ENCODE measurements at regions not wholly inside any gene's neighbourhood (a gene's known extent, or its start where the extent isn't known, plus 50 kb on each side); places are given as distances from the start of the nearest gene placed in this dataset.

DNA sequence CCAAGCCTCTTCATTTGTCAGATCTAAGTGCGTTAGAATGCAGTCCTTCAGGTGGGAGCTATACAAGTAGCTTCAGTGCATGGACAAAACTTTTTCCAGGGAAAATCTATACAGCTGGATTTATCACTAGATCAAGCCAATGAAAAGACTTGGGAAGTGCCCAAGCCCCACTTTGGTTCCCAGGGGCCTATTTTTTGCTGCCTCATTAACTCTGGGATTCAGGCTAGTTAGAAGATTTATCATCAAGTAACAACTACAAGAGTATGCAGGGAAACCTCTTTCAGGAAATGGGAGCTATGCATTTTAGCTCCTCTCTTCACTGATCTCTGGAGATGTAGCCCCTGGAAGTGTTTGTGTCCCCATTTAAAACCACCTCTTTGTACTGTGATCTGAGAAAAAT, 908.8 kb downstream of the SQOR start:
- H3K27ac ChIP-seq (ENCODE audit: low read depth in 1 of 2, low read length in 2 of 2): no peak overlapping the region
- H3K27me3 ChIP-seq (ENCODE audit: control insufficient read depth in 4 of 4, insufficient read depth in 4 of 4, low read length in 3 of 4): no peaks in the 10 kb centered on the region
- H3K4me1 ChIP-seq (ENCODE audit: control insufficient read depth in 4 of 4, insufficient read depth in 4 of 4, low read length in 3 of 4): no peaks in the 10 kb centered on the region
- WGBS: 92% methylated on average over 1 of the region's 1 CpG
- H3K4me3 ChIP-seq (ENCODE audit: low read depth in 1 of 3, low read length in 3 of 3): no peak overlapping the region
- H3K9ac ChIP-seq (ENCODE audit: low read depth in 1 of 2, low read length in 2 of 2): no peak overlapping the region
- H3K36me3 ChIP-seq (ENCODE audit: control insufficient read depth in 4 of 4, insufficient read depth in 3 of 4, low read depth in 1 of 4, low read length in 3 of 4): no peaks in the 10 kb centered on the region
- DNase-seq (ENCODE audit: low spot score): no peak
- peaks cover 0 to under 1% (median 0%) of the 10 kb centered on the region in 4 donors for H3K9me3 ChIP-seq (ENCODE audit: control insufficient read depth in 4 of 4, low read length in 3 of 4)
- TF ChIP-seq SP1 (IDR thresholded peaks at IDR 0.05) (no peak), RXRA (IDR thresholded peaks at IDR 0.05) (no peak), GABPA (IDR thresholded peaks at IDR 0.05 in 1 of 2, conservative IDR thresholded peaks at IDR 0.05 in 1 of 2) (no peak), HNF4A (conservative IDR thresholded peaks at IDR 0.05) (no peak), YY1 (IDR thresholded peaks at IDR 0.05) (no peak), FOXA2 (IDR thresholded peaks at IDR 0.05) (no peak), HNF4G (IDR thresholded peaks at IDR 0.05) (no peak), TAF1 (conservative IDR thresholded peaks at IDR 0.05) (no peak), RAD21 (IDR thresholded peaks at IDR 0.05) (no peak), EGR1 (IDR thresholded peaks at IDR 0.05; ENCODE audit: low read depth in 2 of 2) (no peak), FOXA1 (IDR thresholded peaks at IDR 0.05) (no peak), NR2F2 (IDR thresholded peaks at IDR 0.05) (no peak), JUND (IDR thresholded peaks at IDR 0.05) (no peak)
- TF ChIP-seq, protein P1, sequence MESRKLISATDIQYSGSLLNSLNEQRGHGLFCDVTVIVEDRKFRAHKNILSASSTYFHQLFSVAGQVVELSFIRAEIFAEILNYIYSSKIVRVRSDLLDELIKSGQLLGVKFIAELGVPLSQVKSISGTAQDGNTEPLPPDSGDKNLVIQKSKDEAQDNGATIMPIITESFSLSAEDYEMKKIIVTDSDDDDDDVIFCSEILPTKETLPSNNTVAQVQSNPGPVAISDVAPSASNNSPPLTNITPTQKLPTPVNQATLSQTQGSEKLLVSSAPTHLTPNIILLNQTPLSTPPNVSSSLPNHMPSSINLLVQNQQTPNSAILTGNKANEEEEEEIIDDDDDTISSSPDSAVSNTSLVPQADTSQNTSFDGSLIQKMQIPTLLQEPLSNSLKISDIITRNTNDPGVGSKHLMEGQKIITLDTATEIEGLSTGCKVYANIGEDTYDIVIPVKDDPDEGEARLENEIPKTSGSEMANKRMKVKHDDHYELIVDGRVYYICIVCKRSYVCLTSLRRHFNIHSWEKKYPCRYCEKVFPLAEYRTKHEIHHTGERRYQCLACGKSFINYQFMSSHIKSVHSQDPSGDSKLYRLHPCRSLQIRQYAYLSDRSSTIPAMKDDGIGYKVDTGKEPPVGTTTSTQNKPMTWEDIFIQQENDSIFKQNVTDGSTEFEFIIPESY (IDR thresholded peaks at IDR 0.05): no peak
- TF ChIP-seq, protein P2, sequence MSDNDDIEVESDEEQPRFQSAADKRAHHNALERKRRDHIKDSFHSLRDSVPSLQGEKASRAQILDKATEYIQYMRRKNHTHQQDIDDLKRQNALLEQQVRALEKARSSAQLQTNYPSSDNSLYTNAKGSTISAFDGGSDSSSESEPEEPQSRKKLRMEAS (IDR thresholded peaks at IDR 0.05): no peak
- TF ChIP-seq, protein P3, sequence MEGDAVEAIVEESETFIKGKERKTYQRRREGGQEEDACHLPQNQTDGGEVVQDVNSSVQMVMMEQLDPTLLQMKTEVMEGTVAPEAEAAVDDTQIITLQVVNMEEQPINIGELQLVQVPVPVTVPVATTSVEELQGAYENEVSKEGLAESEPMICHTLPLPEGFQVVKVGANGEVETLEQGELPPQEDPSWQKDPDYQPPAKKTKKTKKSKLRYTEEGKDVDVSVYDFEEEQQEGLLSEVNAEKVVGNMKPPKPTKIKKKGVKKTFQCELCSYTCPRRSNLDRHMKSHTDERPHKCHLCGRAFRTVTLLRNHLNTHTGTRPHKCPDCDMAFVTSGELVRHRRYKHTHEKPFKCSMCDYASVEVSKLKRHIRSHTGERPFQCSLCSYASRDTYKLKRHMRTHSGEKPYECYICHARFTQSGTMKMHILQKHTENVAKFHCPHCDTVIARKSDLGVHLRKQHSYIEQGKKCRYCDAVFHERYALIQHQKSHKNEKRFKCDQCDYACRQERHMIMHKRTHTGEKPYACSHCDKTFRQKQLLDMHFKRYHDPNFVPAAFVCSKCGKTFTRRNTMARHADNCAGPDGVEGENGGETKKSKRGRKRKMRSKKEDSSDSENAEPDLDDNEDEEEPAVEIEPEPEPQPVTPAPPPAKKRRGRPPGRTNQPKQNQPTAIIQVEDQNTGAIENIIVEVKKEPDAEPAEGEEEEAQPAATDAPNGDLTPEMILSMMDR (IDR thresholded peaks at IDR 0.05; ENCODE audit: low read depth, low read length, missing input control): no peak
- TF ChIP-seq, protein P4, sequence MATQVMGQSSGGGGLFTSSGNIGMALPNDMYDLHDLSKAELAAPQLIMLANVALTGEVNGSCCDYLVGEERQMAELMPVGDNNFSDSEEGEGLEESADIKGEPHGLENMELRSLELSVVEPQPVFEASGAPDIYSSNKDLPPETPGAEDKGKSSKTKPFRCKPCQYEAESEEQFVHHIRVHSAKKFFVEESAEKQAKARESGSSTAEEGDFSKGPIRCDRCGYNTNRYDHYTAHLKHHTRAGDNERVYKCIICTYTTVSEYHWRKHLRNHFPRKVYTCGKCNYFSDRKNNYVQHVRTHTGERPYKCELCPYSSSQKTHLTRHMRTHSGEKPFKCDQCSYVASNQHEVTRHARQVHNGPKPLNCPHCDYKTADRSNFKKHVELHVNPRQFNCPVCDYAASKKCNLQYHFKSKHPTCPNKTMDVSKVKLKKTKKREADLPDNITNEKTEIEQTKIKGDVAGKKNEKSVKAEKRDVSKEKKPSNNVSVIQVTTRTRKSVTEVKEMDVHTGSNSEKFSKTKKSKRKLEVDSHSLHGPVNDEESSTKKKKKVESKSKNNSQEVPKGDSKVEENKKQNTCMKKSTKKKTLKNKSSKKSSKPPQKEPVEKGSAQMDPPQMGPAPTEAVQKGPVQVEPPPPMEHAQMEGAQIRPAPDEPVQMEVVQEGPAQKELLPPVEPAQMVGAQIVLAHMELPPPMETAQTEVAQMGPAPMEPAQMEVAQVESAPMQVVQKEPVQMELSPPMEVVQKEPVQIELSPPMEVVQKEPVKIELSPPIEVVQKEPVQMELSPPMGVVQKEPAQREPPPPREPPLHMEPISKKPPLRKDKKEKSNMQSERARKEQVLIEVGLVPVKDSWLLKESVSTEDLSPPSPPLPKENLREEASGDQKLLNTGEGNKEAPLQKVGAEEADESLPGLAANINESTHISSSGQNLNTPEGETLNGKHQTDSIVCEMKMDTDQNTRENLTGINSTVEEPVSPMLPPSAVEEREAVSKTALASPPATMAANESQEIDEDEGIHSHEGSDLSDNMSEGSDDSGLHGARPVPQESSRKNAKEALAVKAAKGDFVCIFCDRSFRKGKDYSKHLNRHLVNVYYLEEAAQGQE (IDR thresholded peaks at IDR 0.05): no peak
- TF ChIP-seq, protein P5, sequence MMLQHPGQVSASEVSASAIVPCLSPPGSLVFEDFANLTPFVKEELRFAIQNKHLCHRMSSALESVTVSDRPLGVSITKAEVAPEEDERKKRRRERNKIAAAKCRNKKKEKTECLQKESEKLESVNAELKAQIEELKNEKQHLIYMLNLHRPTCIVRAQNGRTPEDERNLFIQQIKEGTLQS (IDR thresholded peaks at IDR 0.05): no peak
